ENCODE measurements at regions not wholly inside any gene's neighbourhood (a gene's known extent, or its start where the extent isn't known, plus 50 kb on each side); places are given as distances from the start of the nearest gene placed in this dataset.

- TF ChIP-seq EZH2 (IDR thresholded peaks at IDR 0.05; ENCODE audit: insufficient read depth, poor library complexity, severe bottlenecking), result no peak
- no peak for TF ChIP-seq EZH2phosphoT487 (IDR thresholded peaks at IDR 0.05; ENCODE audit: insufficient read depth, low read depth)
Measured at GRCh38 chr11:27913650-27914049, 194.3 kb downstream of the KIF18A start.

Data from GM23248 (cell line).